ENCODE measurements at regions not wholly inside any gene's neighbourhood (a gene's known extent, or its start where the extent isn't known, plus 50 kb on each side); places are given as distances from the start of the nearest gene placed in this dataset.

DNA sequence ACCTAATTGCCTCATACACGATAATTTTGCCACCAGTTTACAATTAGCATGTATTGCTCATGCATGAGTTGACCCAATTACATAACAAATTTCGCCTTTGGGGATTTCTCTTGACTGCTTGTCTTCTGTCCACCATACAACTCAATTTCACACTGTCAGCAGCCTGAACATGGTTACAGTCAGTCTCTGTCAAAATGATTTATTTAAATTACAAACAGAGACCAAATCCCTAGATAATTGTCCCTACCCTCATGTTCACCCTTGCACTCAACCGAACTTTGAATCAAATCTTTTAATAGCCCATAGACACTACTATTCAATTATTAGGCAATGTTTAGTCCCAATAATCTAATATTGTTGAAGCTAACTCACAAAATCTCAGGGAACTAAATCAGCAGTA, 59.7 kb upstream of the NEBL start:
- ATAC-seq (ENCODE audit: insufficient read depth, low read depth) (no peak), DNase-seq (no peak)
- Histone ChIP-seq H3K9ac (ENCODE audit: low read depth, low read length) (no peak overlapping the region), H2AFZ (ENCODE audit: low read depth, low read length) (no peak overlapping the region), H3K4me1 (ENCODE audit: insufficient read depth, low read length) (no peaks in the 10 kb centered on the region), H3K4me2 (ENCODE audit: insufficient read depth, low read length) (no peak overlapping the region), H3K9me3 (ENCODE audit: insufficient read depth, low read length, severe bottlenecking) (no peaks in the 10 kb centered on the region), H3K36me3 (ENCODE audit: insufficient read depth, low read length) (no peaks in the 10 kb centered on the region), H4K20me1 (ENCODE audit: insufficient read depth, low read length) (no peaks in the 10 kb centered on the region), H3K4me3 (ENCODE audit: low read depth in 1 of 2, low read length in 2 of 2) (no peak overlapping the region), H3K79me2 (ENCODE audit: insufficient read depth, low read length) (no peaks in the 10 kb centered on the region), H3K27ac (ENCODE audit: low read length) (no peak overlapping the region), H3K27me3 (ENCODE audit: insufficient read depth, low read length, poor library complexity) (peaks cover 3% of the 10 kb centered on the region)
- TF ChIP-seq EZH2 (IDR thresholded peaks at IDR 0.05; ENCODE audit: borderline replicate concordance, low read depth, low read length, severe bottlenecking), result no peak
- TF ChIP-seq, protein P1, sequence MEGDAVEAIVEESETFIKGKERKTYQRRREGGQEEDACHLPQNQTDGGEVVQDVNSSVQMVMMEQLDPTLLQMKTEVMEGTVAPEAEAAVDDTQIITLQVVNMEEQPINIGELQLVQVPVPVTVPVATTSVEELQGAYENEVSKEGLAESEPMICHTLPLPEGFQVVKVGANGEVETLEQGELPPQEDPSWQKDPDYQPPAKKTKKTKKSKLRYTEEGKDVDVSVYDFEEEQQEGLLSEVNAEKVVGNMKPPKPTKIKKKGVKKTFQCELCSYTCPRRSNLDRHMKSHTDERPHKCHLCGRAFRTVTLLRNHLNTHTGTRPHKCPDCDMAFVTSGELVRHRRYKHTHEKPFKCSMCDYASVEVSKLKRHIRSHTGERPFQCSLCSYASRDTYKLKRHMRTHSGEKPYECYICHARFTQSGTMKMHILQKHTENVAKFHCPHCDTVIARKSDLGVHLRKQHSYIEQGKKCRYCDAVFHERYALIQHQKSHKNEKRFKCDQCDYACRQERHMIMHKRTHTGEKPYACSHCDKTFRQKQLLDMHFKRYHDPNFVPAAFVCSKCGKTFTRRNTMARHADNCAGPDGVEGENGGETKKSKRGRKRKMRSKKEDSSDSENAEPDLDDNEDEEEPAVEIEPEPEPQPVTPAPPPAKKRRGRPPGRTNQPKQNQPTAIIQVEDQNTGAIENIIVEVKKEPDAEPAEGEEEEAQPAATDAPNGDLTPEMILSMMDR (IDR thresholded peaks at IDR 0.05; ENCODE audit: borderline replicate concordance, extremely low read depth, low read length, poor library complexity, severe bottlenecking), result no peak

DNA sequence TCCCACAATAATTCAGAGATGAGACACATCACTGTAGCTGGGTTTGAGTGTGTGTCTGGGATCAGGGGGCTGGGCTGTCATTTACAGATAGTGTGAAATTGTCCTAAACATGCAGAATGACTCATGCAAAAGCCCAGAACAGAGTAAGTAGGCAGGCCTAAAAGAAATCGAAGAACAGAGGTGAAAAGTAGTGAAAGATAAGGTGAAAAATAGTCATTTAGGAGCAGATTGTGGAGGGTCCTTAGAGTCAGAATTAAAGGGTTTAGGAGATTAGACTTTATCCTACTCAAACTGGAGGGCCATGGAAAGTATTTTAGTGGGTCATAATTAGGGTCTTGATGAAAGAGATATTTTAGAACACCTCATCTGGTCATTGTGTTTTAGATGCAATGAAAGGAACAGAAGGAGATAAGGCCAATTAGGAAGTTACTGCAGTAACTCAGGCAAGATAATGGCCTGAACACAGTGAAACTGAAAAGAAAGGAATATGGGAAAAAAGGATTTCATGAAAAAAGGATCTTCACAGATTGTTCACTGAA, 58.3 kb upstream of the NEBL start:
- H2AFZ ChIP-seq (ENCODE audit: low read depth, low read length), result no peak overlapping the region
- no peak for DNase-seq
- H3K4me3 ChIP-seq (ENCODE audit: low read depth in 1 of 2, low read length in 2 of 2), result no peak overlapping the region
- no peaks in the 10 kb centered on the region for H3K36me3 ChIP-seq (ENCODE audit: insufficient read depth, low read length)
- H3K9ac ChIP-seq (ENCODE audit: low read depth, low read length), result no peak overlapping the region
- no peaks in the 10 kb centered on the region for H4K20me1 ChIP-seq (ENCODE audit: insufficient read depth, low read length)
- peaks cover 3% of the 10 kb centered on the region for H3K27me3 ChIP-seq (ENCODE audit: insufficient read depth, low read length, poor library complexity)
- no peak overlapping the region for H3K4me2 ChIP-seq (ENCODE audit: insufficient read depth, low read length)
- H3K4me1 ChIP-seq (ENCODE audit: insufficient read depth, low read length), result no peaks in the 10 kb centered on the region
- H3K9me3 ChIP-seq (ENCODE audit: insufficient read depth, low read length, severe bottlenecking), result no peaks in the 10 kb centered on the region
- no peak for ATAC-seq (ENCODE audit: insufficient read depth, low read depth)
- no peak for TF ChIP-seq EZH2 (IDR thresholded peaks at IDR 0.05; ENCODE audit: borderline replicate concordance, low read depth, low read length, severe bottlenecking)
- TF ChIP-seq, protein P1 (IDR thresholded peaks at IDR 0.05; ENCODE audit: borderline replicate concordance, extremely low read depth, low read length, poor library complexity, severe bottlenecking), result no peak
- no peaks in the 10 kb centered on the region for H3K79me2 ChIP-seq (ENCODE audit: insufficient read depth, low read length)
- H3K27ac ChIP-seq (ENCODE audit: low read length), result no peak overlapping the region

DNA sequence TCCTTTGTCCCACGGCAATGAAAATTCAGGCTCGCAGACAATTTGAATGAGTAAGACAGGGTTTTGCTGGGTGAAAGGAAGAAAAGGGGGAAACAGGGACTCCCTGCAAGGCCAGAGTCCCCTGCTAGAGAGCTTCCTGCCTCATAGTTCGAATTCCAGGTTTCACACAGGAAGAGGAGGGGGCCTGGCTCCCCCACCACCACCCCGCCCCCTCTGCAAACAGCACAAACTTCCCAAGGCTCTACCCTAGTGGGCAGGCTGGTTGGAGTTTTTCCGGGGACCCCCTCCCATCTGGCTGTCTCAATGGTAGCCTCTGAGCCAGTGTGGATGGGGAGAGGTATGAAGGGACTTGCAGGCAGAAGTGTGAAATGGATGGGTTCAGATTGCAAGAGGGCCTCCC, 57.4 kb upstream of the NEBL start:
- ATAC-seq (ENCODE audit: insufficient read depth, low read depth), result no peak
- no peak overlapping the region for H3K27ac ChIP-seq (ENCODE audit: low read length)
- no peak overlapping the region for H2AFZ ChIP-seq (ENCODE audit: low read depth, low read length)

DNA sequence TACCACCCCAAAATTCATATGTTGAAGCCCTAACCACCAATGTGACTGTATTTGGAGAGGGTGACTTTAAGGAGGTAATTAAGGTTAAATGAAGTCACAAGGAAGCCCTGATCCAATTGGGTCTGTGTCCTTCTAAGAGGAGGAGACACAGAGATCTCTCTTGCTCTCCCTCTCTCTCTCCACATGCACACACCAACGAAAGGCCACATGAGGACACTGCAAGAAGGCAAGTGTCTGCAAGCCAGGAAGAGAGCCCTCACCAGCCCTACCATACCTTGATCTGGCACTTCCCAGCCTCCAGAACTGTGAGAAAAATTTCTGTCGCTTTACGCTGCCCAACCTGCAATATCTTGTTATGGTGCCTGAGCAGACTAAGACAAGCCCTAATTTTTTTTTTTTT, 56.0 kb upstream of the NEBL start:
- no peak overlapping the region for H2AFZ ChIP-seq (ENCODE audit: low read depth, low read length)
- H3K4me1 ChIP-seq (ENCODE audit: insufficient read depth, low read length), result no peaks in the 10 kb centered on the region
- H3K9me3 ChIP-seq (ENCODE audit: insufficient read depth, low read length, severe bottlenecking), result no peaks in the 10 kb centered on the region
- no peak overlapping the region for H3K4me3 ChIP-seq (ENCODE audit: low read depth in 1 of 2, low read length in 2 of 2)
- no peak for ATAC-seq (ENCODE audit: insufficient read depth, low read depth)
- DNase-seq, result no peak
- H3K36me3 ChIP-seq (ENCODE audit: insufficient read depth, low read length), result no peaks in the 10 kb centered on the region
- H3K9ac ChIP-seq (ENCODE audit: low read depth, low read length), result no peak overlapping the region
- H3K4me2 ChIP-seq (ENCODE audit: insufficient read depth, low read length), result no peak overlapping the region
- TF ChIP-seq, protein P1 (IDR thresholded peaks at IDR 0.05; ENCODE audit: borderline replicate concordance, extremely low read depth, low read length, poor library complexity, severe bottlenecking), result no peak
- TF ChIP-seq EZH2 (IDR thresholded peaks at IDR 0.05; ENCODE audit: borderline replicate concordance, low read depth, low read length, severe bottlenecking), result no peak
- no peak overlapping the region for H3K27ac ChIP-seq (ENCODE audit: low read length)
- peaks cover 3% of the 10 kb centered on the region for H3K27me3 ChIP-seq (ENCODE audit: insufficient read depth, low read length, poor library complexity)
- no peaks in the 10 kb centered on the region for H4K20me1 ChIP-seq (ENCODE audit: insufficient read depth, low read length)
- H3K79me2 ChIP-seq (ENCODE audit: insufficient read depth, low read length), result no peaks in the 10 kb centered on the region

More for the DNA sequence above, 57.4 kb upstream of the NEBL start:
- no peak for DNase-seq
- peaks cover 3% of the 10 kb centered on the region for H3K27me3 ChIP-seq (ENCODE audit: insufficient read depth, low read length, poor library complexity)
- H4K20me1 ChIP-seq (ENCODE audit: insufficient read depth, low read length), result no peaks in the 10 kb centered on the region
- no peaks in the 10 kb centered on the region for H3K79me2 ChIP-seq (ENCODE audit: insufficient read depth, low read length)
- no peaks in the 10 kb centered on the region for H3K4me1 ChIP-seq (ENCODE audit: insufficient read depth, low read length)
- no peak overlapping the region for H3K4me3 ChIP-seq (ENCODE audit: low read depth in 1 of 2, low read length in 2 of 2)
- H3K4me2 ChIP-seq (ENCODE audit: insufficient read depth, low read length), result no peak overlapping the region
- TF ChIP-seq EZH2 (IDR thresholded peaks at IDR 0.05; ENCODE audit: borderline replicate concordance, low read depth, low read length, severe bottlenecking), result no peak
- H3K9ac ChIP-seq (ENCODE audit: low read depth, low read length), result no peak overlapping the region
- H3K9me3 ChIP-seq (ENCODE audit: insufficient read depth, low read length, severe bottlenecking), result no peaks in the 10 kb centered on the region
- H3K36me3 ChIP-seq (ENCODE audit: insufficient read depth, low read length), result no peaks in the 10 kb centered on the region

Data from DND-41 (cell line).